ENCODE measurements at regions not wholly inside any gene's neighbourhood (a gene's known extent, or its start where the extent isn't known, plus 50 kb on each side); places are given as distances from the start of the nearest gene placed in this dataset.

- TF ChIP-seq CTCF (IDR thresholded peaks at IDR 0.05) (no peak), EZH2 (IDR thresholded peaks at IDR 0.05; ENCODE audit: borderline replicate concordance, insufficient read depth, low read depth, low read length, poor library complexity, severe bottlenecking) (no peak)
Observed at GRCh38 chr9:90974643-90975245, 173.1 kb downstream of the SYK start.
